K562 (cell line): ENCODE measurements at regions not wholly inside any gene's neighbourhood (a gene's known extent, or its start where the extent isn't known, plus 50 kb on each side); places are given as distances from the start of the nearest gene placed in this dataset.

Source experiments
- ATAC-seq: fragments of 200-7000 bp; cut with Tn5 transposase; 3 replicates; pipeline ENCODE4 v1.9.1; 2020; ENCODE audit warnings: moderate library complexity
- BruUV-seq: library from RNA; stranded (reverse); fragments of 400-500 nt; replicated peaks from 2 replicates; lab custom pipeline; 2021; lab: Mats Ljungman, UMichigan
- CTCF ChIA-PET: fragments of 300-600 bp; formaldehyde crosslinking; extraction: SDS; loops from one replicate; lab custom pipeline; 2021; ENCODE audit warnings: low intra/inter-chr PET ratio; lab: Yijun Ruan, JAX
- POLR2A ChIA-PET: fragments of 300-600, 350-650 bp; sonication (Branson Sonifier 250); formaldehyde crosslinking; extraction: SDS; loops from one replicate; lab custom pipeline; 2021; ENCODE audit warnings: antibody characterized with exemption, inconsistent platforms; lab: Yijun Ruan, JAX
- DNase-seq, 4 experiments: peaks; one replicate each; pipeline versions ENCODE4 v3.0.0 to v3.0.0-alpha.2; 2011 to 2018; ENCODE audit warnings: low spot score in 3 of 4, mixed read lengths in 3 of 4; ENCODE audit errors: extremely low read depth in 1 of 4
- FAIRE-seq: peaks from 2 replicates; lab custom pipeline; 2011; peaks lifted over from hg19 to GRCh38; lab: Jason Lieb, UNC
- H2AFZ ChIP-seq: 2 replicates; pipeline ENCODE4 v1.6.0; 2011; ENCODE audit warnings: low read depth, low read length, control low read depth, inconsistent platforms
- H3K27ac ChIP-seq: fragments of 200-600 bp; 3 replicates; pipeline ENCODE4 v1.8.0; 2011; ENCODE audit warnings: low read depth, mild to moderate bottlenecking, control low read depth, inconsistent platforms, low read length, moderate library complexity, mixed read lengths; ENCODE audit errors: extremely low read depth
- H3K27me3 ChIP-seq, 2 experiments: fragments of 300-600 bp in 1 of 2; 2 replicates in 1 of 2; 3 replicates in 1 of 2; pipeline versions ENCODE4 v1.6.0 to v1.8.0; 2011; ENCODE audit warnings: inconsistent platforms in 2 of 2, low read length in 2 of 2, mild to moderate bottlenecking in 1 of 2, mixed read lengths in 1 of 2, moderate library complexity in 1 of 2; ENCODE audit not compliant: control insufficient read depth in 2 of 2, insufficient read depth in 2 of 2
- H3K36me3 ChIP-seq: fragments of 300-600 bp; 3 replicates; pipeline ENCODE4 v1.8.0; 2011; ENCODE audit warnings: mild to moderate bottlenecking, low read length, inconsistent platforms; ENCODE audit not compliant: control insufficient read depth, insufficient read depth
- H3K4me1 ChIP-seq, 2 experiments: fragments of 200-600 bp in 1 of 2; replicated peaks in 1 of 2; 2 replicates in 1 of 2; 3 replicates in 1 of 2; pipeline versions ENCODE4 v1.5.1 to v1.8.0; 2011; ENCODE audit warnings: inconsistent platforms in 2 of 2, low read length in 2 of 2, mild to moderate bottlenecking in 1 of 2, mixed read lengths in 1 of 2, moderate library complexity in 1 of 2; ENCODE audit not compliant: control insufficient read depth in 2 of 2, insufficient read depth in 2 of 2
- H3K4me2 ChIP-seq: 2 replicates; pipeline ENCODE4 v1.6.1; 2011; ENCODE audit warnings: low read length, control low read depth, inconsistent platforms, mixed read lengths; ENCODE audit not compliant: insufficient read depth
- H3K4me3 ChIP-seq: fragments of 200-600 bp; sonication (generic), shearing (Covaris generic); 2 replicates; pipeline ENCODE4 v1.5.1; 2016; ENCODE audit warnings: control low read depth, inconsistent platforms
- H3K79me2 ChIP-seq: fragments of 200-600 bp; 3 replicates; pipeline ENCODE4 v1.8.0; 2011; ENCODE audit warnings: low read length, inconsistent platforms; ENCODE audit not compliant: control insufficient read depth, insufficient read depth
- H3K9ac ChIP-seq, 2 experiments: 2 replicates each; pipeline versions ENCODE4 v1.6.0 to v1.6.1; 2011; ENCODE audit warnings: low read depth in 2 of 2, low read length in 2 of 2, control low read depth in 1 of 2, inconsistent platforms in 1 of 2, mild to moderate bottlenecking in 1 of 2, mixed read lengths in 1 of 2; ENCODE audit not compliant: insufficient read depth in 1 of 2
- H3K9me1 ChIP-seq: one replicate; pipeline ENCODE4 v1.6.0; 2011; ENCODE audit warnings: inconsistent platforms, mild to moderate bottlenecking, low read length, moderate library complexity; ENCODE audit not compliant: control insufficient read depth, insufficient read depth
- H3K9me3 ChIP-seq: replicated peaks from 2 replicates; pipeline ENCODE4 v1.5.1; 2011; ENCODE audit warnings: low read depth, low read length, inconsistent platforms; ENCODE audit not compliant: control insufficient read depth, insufficient read depth
- H4K20me1 ChIP-seq: replicated peaks from 2 replicates; pipeline ENCODE4 v1.6.1; 2011; ENCODE audit warnings: low read length, inconsistent platforms, mixed read lengths; ENCODE audit not compliant: control insufficient read depth, insufficient read depth
- FOS ChIP-seq: IDR thresholded peaks from 3 replicates; pipeline ENCODE4 v1.6.1; 2011; ENCODE audit not compliant: insufficient read length; ENCODE audit errors: extremely low read depth
- JUNB ChIP-seq: fragments of 450-650 bp; formaldehyde crosslinking; conservative IDR thresholded peaks from 2 replicates; pipeline ENCODE4 v1.4.0; 2020; ENCODE audit warnings: mild to moderate bottlenecking
- TEAD1 ChIP-seq, 2 experiments: fragments of 450-650 bp in 1 of 2; sonication (generic) in 1 of 2; formaldehyde crosslinking; IDR thresholded peaks; 2 replicates each; pipeline versions ENCODE4 v1.4.0 to v1.8.0; 2020 to 2022; ENCODE audit warnings: mild to moderate bottlenecking in 2 of 2, missing genetic modification reagents in 1 of 2
- ZC3H8 ChIP-seq: fragments of 450-650 bp; IDR thresholded peaks from 2 replicates; pipeline ENCODE4 v1.6.1; 2017
- WGBS: fragments of 100-300 bp; shearing (Covaris generic); methylation state at CpG from one replicate; pipeline ENCODE4 v1.1.6; 2016; ENCODE audit warnings: low coverage, mixed read lengths; ENCODE audit not compliant: insufficient coverage; ENCODE audit errors: missing lambda C conversion rate; 5-methylcytosine and 5-hydroxymethylcytosine counted together
- in situ Hi-C: fragments of 300-500 bp; cut with MboI; formaldehyde crosslinking; loops from 4 replicates; pipeline ENCODE4 v1.15.0; 2018; ENCODE audit warnings: inconsistent platforms, mixed read lengths
- intact Hi-C: fragments of 100-400 bp; cut with micrococcal nuclease; formaldehyde crosslinking; loops from 2 replicates; pipeline ENCODE4 v1.14.2; 2022
- TF ChIP-seq, protein P1 (sequence below): sonication (generic); formaldehyde crosslinking; IDR thresholded peaks from 2 replicates; pipeline ENCODE4 v1.8.0; 2022; ENCODE audit warnings: missing genetic modification reagents, mild to moderate bottlenecking, borderline replicate concordance

GRCh38 chr7:86995814-86996213 is 63.6 kb downstream of the ELAPOR2 start:
- no peak overlapping the region for H3K4me2 ChIP-seq
- FAIRE-seq = no peak
- intact Hi-C loops = no loop called here
- no peak overlapping the region for H2AFZ ChIP-seq
- H3K79me2 ChIP-seq = peaks cover 28% of the 10 kb centered on the region; the same call in 2 of the 3 replicates
- BruUV-seq = no TSS peak
- no peak for DNase-seq
- CTCF ChIA-PET = no interaction called here
- no peaks in the 10 kb centered on the region for H3K27me3 ChIP-seq
- no peak overlapping the region for H3K9ac ChIP-seq
- no peak for ATAC-seq
- no peak overlapping the region for H3K27ac ChIP-seq
- 74% methylated on average over 1 of the region's 1 CpG for WGBS
- H4K20me1 ChIP-seq = no peaks in the 10 kb centered on the region; the same call in 1 of the 2 replicates
- TF ChIP-seq JUNB (CRISPR knock-in tag) = no peak
- no peak for TF ChIP-seq TEAD1 (CRISPR knock-in tag; IDR thresholded peaks at IDR 0.05)
- TF ChIP-seq ZC3H8 = no peak
- TF ChIP-seq FOS = no peak
- TF ChIP-seq, protein P1, sequence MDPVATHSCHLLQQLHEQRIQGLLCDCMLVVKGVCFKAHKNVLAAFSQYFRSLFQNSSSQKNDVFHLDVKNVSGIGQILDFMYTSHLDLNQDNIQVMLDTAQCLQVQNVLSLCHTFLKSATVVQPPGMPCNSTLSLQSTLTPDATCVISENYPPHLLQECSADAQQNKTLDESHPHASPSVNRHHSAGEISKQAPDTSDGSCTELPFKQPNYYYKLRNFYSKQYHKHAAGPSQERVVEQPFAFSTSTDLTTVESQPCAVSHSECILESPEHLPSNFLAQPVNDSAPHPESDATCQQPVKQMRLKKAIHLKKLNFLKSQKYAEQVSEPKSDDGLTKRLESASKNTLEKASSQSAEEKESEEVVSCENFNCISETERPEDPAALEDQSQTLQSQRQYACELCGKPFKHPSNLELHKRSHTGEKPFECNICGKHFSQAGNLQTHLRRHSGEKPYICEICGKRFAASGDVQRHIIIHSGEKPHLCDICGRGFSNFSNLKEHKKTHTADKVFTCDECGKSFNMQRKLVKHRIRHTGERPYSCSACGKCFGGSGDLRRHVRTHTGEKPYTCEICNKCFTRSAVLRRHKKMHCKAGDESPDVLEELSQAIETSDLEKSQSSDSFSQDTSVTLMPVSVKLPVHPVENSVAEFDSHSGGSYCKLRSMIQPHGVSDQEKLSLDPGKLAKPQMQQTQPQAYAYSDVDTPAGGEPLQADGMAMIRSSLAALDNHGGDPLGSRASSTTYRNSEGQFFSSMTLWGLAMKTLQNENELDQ (CRISPR knock-in tag) = no peak
- TF ChIP-seq, all 486 proteins: peak for 0
- H3K36me3 ChIP-seq = no peaks in the 10 kb centered on the region
- in situ Hi-C loops = no loop called here
- peaks cover 0 to 5% of the 10 kb centered on the region in 2 experiments; a peak in 2 of 5 replicates for H3K4me1 ChIP-seq
- POLR2A ChIA-PET = interaction anchor here (0.9 to 2.4 kb wide), 3 partner anchors 9 to 112 kb away, joined by 3 to 16 read pairs (median 3); no protein-coding TSS in a partner anchor
- H3K9me3 ChIP-seq = no peaks in the 10 kb centered on the region
- no peaks in the 10 kb centered on the region for H3K9me1 ChIP-seq
- H3K4me3 ChIP-seq = no peak overlapping the region
